Neural cell (in vitro differentiated cells): ENCODE measurements at regions not wholly inside any gene's neighbourhood (a gene's known extent, or its start where the extent isn't known, plus 50 kb on each side); places are given as distances from the start of the nearest gene placed in this dataset.

Source experiments
- H2AFZ ChIP-seq: fragments of 200-600, 300-800 bp; sonication (generic), shearing (Covaris generic); 2 replicates; pipeline ENCODE4 v1.6.0; 2014; ENCODE audit warnings: low read depth, mild to moderate bottlenecking, antibody characterized with exemption, low read length, moderate library complexity
- H3F3A ChIP-seq: fragments of 200-600 bp; shearing (Covaris generic); 2 replicates; pipeline ENCODE4 v1.6.1; 2016; ENCODE audit warnings: mild to moderate bottlenecking, moderate library complexity, mixed read lengths, antibody characterized with exemption, low read length; ENCODE audit not compliant: insufficient read depth, poor library complexity, severe bottlenecking
- H3K27ac ChIP-seq: fragments of 200-600, 300-800 bp; sonication (generic), shearing (Covaris generic); 2 replicates; pipeline ENCODE4 v1.5.1; 2014; ENCODE audit warnings: mild to moderate bottlenecking, low read length, moderate library complexity
- H3K27me3 ChIP-seq: fragments of 300-800, 200-600 bp; sonication (generic), shearing (Covaris generic); 2 replicates; pipeline ENCODE4 v1.6.0; 2014; ENCODE audit warnings: mild to moderate bottlenecking, low read depth, low read length, moderate library complexity; ENCODE audit not compliant: insufficient read depth
- H3K36me3 ChIP-seq: fragments of 300-800, 200-600 bp; sonication (generic), shearing (Covaris generic); 2 replicates; pipeline ENCODE4 v1.5.1; 2014; ENCODE audit warnings: mild to moderate bottlenecking, antibody characterized with exemption, low read length, moderate library complexity; ENCODE audit not compliant: insufficient read depth
- H3K4me2 ChIP-seq: fragments of 300-800, 200-600 bp; sonication (generic), shearing (Covaris generic); 2 replicates; pipeline ENCODE4 v1.6.0; 2014; ENCODE audit warnings: mild to moderate bottlenecking, low read length
- H3K4me3 ChIP-seq: fragments of 300-800, 200-600 bp; sonication (generic), shearing (Covaris generic); 2 replicates; pipeline ENCODE4 v1.5.1; 2014; ENCODE audit warnings: mild to moderate bottlenecking, low read length, moderate library complexity
- H3K79me2 ChIP-seq: fragments of 200-600 bp; shearing (Covaris generic); replicated peaks from 2 replicates; pipeline ENCODE4 v1.6.0; 2014; ENCODE audit warnings: mild to moderate bottlenecking, low read length, moderate library complexity; ENCODE audit not compliant: insufficient read depth
- H3K9ac ChIP-seq: fragments of 300-800, 200-600 bp; sonication (generic), shearing (Covaris generic); 2 replicates; pipeline ENCODE4 v1.6.1; 2016; ENCODE audit warnings: mild to moderate bottlenecking, low read length, mixed read lengths
- H3K9me2 ChIP-seq: fragments of 200-600 bp; shearing (Covaris generic); 2 replicates; pipeline ENCODE4 v1.6.1; 2016; ENCODE audit warnings: mild to moderate bottlenecking, low read length, mixed read lengths; ENCODE audit not compliant: insufficient read depth
- H3K9me3 ChIP-seq: fragments of 200-600, 300-800 bp; sonication (generic), shearing (Covaris generic); 2 replicates; pipeline ENCODE4 v1.6.1; 2016; ENCODE audit warnings: mild to moderate bottlenecking, mixed run types, low read length, moderate library complexity, mixed read lengths
- H4K20me1 ChIP-seq: fragments of 200-600 bp; shearing (Covaris generic); 2 replicates; pipeline ENCODE4 v1.6.1; 2016; ENCODE audit warnings: mild to moderate bottlenecking, mixed run types; ENCODE audit not compliant: insufficient read depth
- EP300 ChIP-seq: fragments of 450-650 bp; conservative IDR thresholded peaks from 2 replicates; pipeline ENCODE4 v1.6.1; 2014; ENCODE audit warnings: antibody characterized with exemption, mild to moderate bottlenecking, moderate library complexity; ENCODE audit not compliant: poor library complexity, severe bottlenecking
- EZH2 ChIP-seq: fragments of 200-600, 300-800 bp; shearing (Covaris generic), sonication (generic); IDR thresholded peaks from 2 replicates; pipeline ENCODE4 v1.6.1; 2014; ENCODE audit warnings: antibody characterized with exemption, low read length, borderline replicate concordance, mild to moderate bottlenecking; ENCODE audit not compliant: insufficient read depth, poor library complexity, severe bottlenecking
- MXI1 ChIP-seq: fragments of 450-650 bp; conservative IDR thresholded peaks from 2 replicates; pipeline ENCODE4 v1.6.1; 2014; ENCODE audit warnings: antibody characterized with exemption, mild to moderate bottlenecking; ENCODE audit not compliant: poor library complexity, severe bottlenecking
- POLR2AphosphoS5 ChIP-seq: IDR thresholded peaks from 2 replicates; pipeline ENCODE4 v1.6.1; 2012
- RAD21 ChIP-seq: fragments of 450-650 bp; conservative IDR thresholded peaks from 2 replicates; pipeline ENCODE4 v1.6.1; 2014; ENCODE audit warnings: antibody characterized with exemption, mild to moderate bottlenecking, moderate library complexity
- SMC3 ChIP-seq: fragments of 450-650 bp; conservative IDR thresholded peaks from 2 replicates; pipeline ENCODE4 v1.6.1; 2014; ENCODE audit warnings: antibody characterized with exemption, mild to moderate bottlenecking, moderate library complexity; ENCODE audit not compliant: poor library complexity
- TAF1 ChIP-seq: IDR thresholded peaks from 2 replicates; pipeline ENCODE4 v1.6.1; 2012; ENCODE audit warnings: low read depth
- TF ChIP-seq, protein P1 (sequence below): IDR thresholded peaks from 2 replicates; pipeline ENCODE4 v1.6.1; 2012; ENCODE audit warnings: borderline replicate concordance
- TF ChIP-seq, protein P2 (sequence below): fragments of 450-650 bp; IDR thresholded peaks from 2 replicates; pipeline ENCODE4 v1.5.1; 2014; ENCODE audit warnings: antibody characterized with exemption, mild to moderate bottlenecking, moderate library complexity; ENCODE audit not compliant: poor library complexity, severe bottlenecking

- Histone ChIP-seq H3K4me3 (no peak overlapping the region), H3K9ac (no peak overlapping the region), H2AFZ (no peak overlapping the region), H4K20me1 (no peaks in the 10 kb centered on the region), H3K36me3 (no peaks in the 10 kb centered on the region), H3K4me2 (no peak overlapping the region), H3K27me3 (no peaks in the 10 kb centered on the region), H3K9me3 (no peaks in the 10 kb centered on the region), H3K9me2 (no peaks in the 10 kb centered on the region), H3F3A (no peaks in the 10 kb centered on the region), H3K79me2 (no peaks in the 10 kb centered on the region), H3K27ac (no peak overlapping the region)
- TF ChIP-seq MXI1 (no peak), EP300 (no peak), RAD21 (no peak), EZH2 (no peak)
Measured at GRCh38 chr18:40058811-40059570, 1896.0 kb upstream of the PIK3C3 start.

DNA sequence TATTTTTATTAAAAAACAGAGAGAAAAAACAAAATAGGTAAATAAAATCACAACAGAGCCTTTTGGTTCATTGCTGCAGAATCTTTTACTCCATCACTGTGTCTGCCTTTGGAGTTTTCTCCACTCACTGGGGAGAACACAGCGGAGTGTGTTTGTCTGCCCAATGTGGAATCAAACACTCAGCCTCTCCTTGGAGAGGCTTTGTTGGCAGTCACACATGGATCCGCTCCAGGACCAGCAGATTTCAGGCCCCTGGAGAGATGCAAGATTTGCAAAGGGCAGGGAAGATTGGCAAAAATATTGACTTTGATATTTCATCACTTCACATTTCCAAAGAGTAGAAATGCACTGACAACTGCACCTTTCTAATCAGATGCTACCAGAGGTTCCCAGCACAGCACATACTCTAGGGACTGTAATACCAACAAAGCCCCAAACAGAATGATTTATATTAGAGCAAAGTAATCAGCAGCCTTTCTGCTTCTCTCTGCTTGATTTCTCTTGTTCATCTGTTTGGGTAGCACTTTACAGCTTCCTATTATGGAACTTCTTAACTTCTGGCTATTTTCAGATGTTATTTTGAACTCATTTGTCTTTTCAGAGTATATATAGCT, 1898.8 kb upstream of the PIK3C3 start:
- TF ChIP-seq MXI1 (no peak), SMC3 (no peak), TAF1 (no peak), EP300 (no peak), POLR2AphosphoS5 (no peak), EZH2 (no peak), RAD21 (no peak)
- TF ChIP-seq, protein P1, sequence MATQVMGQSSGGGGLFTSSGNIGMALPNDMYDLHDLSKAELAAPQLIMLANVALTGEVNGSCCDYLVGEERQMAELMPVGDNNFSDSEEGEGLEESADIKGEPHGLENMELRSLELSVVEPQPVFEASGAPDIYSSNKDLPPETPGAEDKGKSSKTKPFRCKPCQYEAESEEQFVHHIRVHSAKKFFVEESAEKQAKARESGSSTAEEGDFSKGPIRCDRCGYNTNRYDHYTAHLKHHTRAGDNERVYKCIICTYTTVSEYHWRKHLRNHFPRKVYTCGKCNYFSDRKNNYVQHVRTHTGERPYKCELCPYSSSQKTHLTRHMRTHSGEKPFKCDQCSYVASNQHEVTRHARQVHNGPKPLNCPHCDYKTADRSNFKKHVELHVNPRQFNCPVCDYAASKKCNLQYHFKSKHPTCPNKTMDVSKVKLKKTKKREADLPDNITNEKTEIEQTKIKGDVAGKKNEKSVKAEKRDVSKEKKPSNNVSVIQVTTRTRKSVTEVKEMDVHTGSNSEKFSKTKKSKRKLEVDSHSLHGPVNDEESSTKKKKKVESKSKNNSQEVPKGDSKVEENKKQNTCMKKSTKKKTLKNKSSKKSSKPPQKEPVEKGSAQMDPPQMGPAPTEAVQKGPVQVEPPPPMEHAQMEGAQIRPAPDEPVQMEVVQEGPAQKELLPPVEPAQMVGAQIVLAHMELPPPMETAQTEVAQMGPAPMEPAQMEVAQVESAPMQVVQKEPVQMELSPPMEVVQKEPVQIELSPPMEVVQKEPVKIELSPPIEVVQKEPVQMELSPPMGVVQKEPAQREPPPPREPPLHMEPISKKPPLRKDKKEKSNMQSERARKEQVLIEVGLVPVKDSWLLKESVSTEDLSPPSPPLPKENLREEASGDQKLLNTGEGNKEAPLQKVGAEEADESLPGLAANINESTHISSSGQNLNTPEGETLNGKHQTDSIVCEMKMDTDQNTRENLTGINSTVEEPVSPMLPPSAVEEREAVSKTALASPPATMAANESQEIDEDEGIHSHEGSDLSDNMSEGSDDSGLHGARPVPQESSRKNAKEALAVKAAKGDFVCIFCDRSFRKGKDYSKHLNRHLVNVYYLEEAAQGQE: no peak
- TF ChIP-seq, protein P2, sequence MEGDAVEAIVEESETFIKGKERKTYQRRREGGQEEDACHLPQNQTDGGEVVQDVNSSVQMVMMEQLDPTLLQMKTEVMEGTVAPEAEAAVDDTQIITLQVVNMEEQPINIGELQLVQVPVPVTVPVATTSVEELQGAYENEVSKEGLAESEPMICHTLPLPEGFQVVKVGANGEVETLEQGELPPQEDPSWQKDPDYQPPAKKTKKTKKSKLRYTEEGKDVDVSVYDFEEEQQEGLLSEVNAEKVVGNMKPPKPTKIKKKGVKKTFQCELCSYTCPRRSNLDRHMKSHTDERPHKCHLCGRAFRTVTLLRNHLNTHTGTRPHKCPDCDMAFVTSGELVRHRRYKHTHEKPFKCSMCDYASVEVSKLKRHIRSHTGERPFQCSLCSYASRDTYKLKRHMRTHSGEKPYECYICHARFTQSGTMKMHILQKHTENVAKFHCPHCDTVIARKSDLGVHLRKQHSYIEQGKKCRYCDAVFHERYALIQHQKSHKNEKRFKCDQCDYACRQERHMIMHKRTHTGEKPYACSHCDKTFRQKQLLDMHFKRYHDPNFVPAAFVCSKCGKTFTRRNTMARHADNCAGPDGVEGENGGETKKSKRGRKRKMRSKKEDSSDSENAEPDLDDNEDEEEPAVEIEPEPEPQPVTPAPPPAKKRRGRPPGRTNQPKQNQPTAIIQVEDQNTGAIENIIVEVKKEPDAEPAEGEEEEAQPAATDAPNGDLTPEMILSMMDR: no peak
- H3K9me3 ChIP-seq: no peaks in the 10 kb centered on the region
- H3K27me3 ChIP-seq: no peaks in the 10 kb centered on the region
- H4K20me1 ChIP-seq: no peaks in the 10 kb centered on the region
- no peak overlapping the region for H2AFZ ChIP-seq
- no peaks in the 10 kb centered on the region for H3K9me2 ChIP-seq
- no peak overlapping the region for H3K4me3 ChIP-seq
- H3K36me3 ChIP-seq: no peaks in the 10 kb centered on the region
- H3F3A ChIP-seq: no peaks in the 10 kb centered on the region
- H3K9ac ChIP-seq: no peak overlapping the region
- H3K27ac ChIP-seq: no peak overlapping the region
- no peaks in the 10 kb centered on the region for H3K79me2 ChIP-seq
- H3K4me2 ChIP-seq: no peak overlapping the region
